GM12878 (cell line): ENCODE measurements at regions not wholly inside any gene's neighbourhood (a gene's known extent, or its start where the extent isn't known, plus 50 kb on each side); places are given as distances from the start of the nearest gene placed in this dataset.

ENCODE experiments used
- ATF3 ChIP-seq: IDR thresholded peaks from 2 replicates; pipeline ENCODE4 v1.6.1; 2011; ENCODE audit warnings: low read depth, mild to moderate bottlenecking, low read length, moderate library complexity, borderline replicate concordance; ENCODE audit errors: extremely low read depth
- RFX5 ChIP-seq: IDR thresholded peaks from 2 replicates; pipeline ENCODE4 v1.6.1; 2011; ENCODE audit warnings: low read depth, low read length, improper control_type of control experiment
- TF ChIP-seq, protein P1 (sequence below), 3 experiments: IDR thresholded peaks in 2 of 3; conservative IDR thresholded peaks in 1 of 3; 2 replicates each; pipeline ENCODE4 v1.5.1; 2011; ENCODE audit warnings: low read depth in 3 of 3, low read length in 3 of 3, mild to moderate bottlenecking in 3 of 3, control low read depth in 2 of 3, moderate library complexity in 2 of 3, inconsistent platforms in 1 of 3, mixed read lengths in 1 of 3; ENCODE audit not compliant: control insufficient read depth in 2 of 3, insufficient read depth in 1 of 3; ENCODE audit errors: extremely low read depth in 1 of 3
- TF ChIP-seq, protein P2 (sequence below): fragments of 450-650 bp; IDR thresholded peaks from 2 replicates; pipeline ENCODE4 v1.6.1; 2017; ENCODE audit warnings: mild to moderate bottlenecking
- TF ChIP-seq, protein P3 (sequence below): IDR thresholded peaks from 2 replicates; pipeline ENCODE4 v1.6.1; 2012; ENCODE audit warnings: low read depth, low read length, improper control_type of control experiment

DNA sequence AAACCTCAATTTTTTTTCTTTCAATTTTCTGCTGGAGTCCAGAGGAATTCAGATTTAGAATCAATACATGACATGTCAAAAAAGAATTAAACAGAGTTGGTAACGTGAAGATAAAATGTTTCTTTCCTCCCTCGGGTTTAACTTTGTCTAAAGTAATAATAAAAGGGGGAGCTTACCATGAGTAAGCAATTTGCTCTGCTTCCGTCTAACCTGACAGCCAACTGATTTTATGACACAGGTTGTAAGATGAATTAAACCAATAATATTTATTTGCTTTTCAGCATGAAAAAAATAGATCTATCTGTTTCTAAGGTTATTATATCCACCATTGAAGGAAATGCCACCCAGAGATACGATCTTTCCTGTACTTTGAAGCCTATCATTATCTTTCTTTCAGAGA, 352.6 kb downstream of the OSTF1 start:
- TF ChIP-seq, protein P1, sequence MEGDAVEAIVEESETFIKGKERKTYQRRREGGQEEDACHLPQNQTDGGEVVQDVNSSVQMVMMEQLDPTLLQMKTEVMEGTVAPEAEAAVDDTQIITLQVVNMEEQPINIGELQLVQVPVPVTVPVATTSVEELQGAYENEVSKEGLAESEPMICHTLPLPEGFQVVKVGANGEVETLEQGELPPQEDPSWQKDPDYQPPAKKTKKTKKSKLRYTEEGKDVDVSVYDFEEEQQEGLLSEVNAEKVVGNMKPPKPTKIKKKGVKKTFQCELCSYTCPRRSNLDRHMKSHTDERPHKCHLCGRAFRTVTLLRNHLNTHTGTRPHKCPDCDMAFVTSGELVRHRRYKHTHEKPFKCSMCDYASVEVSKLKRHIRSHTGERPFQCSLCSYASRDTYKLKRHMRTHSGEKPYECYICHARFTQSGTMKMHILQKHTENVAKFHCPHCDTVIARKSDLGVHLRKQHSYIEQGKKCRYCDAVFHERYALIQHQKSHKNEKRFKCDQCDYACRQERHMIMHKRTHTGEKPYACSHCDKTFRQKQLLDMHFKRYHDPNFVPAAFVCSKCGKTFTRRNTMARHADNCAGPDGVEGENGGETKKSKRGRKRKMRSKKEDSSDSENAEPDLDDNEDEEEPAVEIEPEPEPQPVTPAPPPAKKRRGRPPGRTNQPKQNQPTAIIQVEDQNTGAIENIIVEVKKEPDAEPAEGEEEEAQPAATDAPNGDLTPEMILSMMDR (IDR thresholded peaks at IDR 0.05 in 2 of 3, conservative IDR thresholded peaks at IDR 0.05 in 1 of 3; ENCODE audit: control insufficient read depth in 2 of 3, extremely low read depth in 1 of 3, insufficient read depth in 1 of 3, low read depth in 3 of 3, low read length in 3 of 3), result no peak
- no peak for TF ChIP-seq ATF3
- TF ChIP-seq RFX5, result no peak
- TF ChIP-seq, protein P2, sequence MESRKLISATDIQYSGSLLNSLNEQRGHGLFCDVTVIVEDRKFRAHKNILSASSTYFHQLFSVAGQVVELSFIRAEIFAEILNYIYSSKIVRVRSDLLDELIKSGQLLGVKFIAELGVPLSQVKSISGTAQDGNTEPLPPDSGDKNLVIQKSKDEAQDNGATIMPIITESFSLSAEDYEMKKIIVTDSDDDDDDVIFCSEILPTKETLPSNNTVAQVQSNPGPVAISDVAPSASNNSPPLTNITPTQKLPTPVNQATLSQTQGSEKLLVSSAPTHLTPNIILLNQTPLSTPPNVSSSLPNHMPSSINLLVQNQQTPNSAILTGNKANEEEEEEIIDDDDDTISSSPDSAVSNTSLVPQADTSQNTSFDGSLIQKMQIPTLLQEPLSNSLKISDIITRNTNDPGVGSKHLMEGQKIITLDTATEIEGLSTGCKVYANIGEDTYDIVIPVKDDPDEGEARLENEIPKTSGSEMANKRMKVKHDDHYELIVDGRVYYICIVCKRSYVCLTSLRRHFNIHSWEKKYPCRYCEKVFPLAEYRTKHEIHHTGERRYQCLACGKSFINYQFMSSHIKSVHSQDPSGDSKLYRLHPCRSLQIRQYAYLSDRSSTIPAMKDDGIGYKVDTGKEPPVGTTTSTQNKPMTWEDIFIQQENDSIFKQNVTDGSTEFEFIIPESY, result no peak
- TF ChIP-seq, protein P3, sequence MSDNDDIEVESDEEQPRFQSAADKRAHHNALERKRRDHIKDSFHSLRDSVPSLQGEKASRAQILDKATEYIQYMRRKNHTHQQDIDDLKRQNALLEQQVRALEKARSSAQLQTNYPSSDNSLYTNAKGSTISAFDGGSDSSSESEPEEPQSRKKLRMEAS, result no peak
